DND-41 (cell line): ENCODE measurements at regions not wholly inside any gene's neighbourhood (a gene's known extent, or its start where the extent isn't known, plus 50 kb on each side); places are given as distances from the start of the nearest gene placed in this dataset.

Experiments
- ATAC-seq: fragments of 200-7000 bp; cut with Tn5 transposase; 3 replicates; pipeline ENCODE4 v1.9.1; 2021; ENCODE audit warnings: low read depth; ENCODE audit not compliant: insufficient read depth
- DNase-seq: peaks from one replicate; pipeline ENCODE4 v3.0.0-alpha.2; 2020
- H2AFZ ChIP-seq: 2 replicates; pipeline ENCODE4 v1.6.0; 2012; ENCODE audit warnings: low read depth, low read length
- H3K27ac ChIP-seq: 2 replicates; pipeline ENCODE4 v1.5.1; 2012; ENCODE audit warnings: low read length, inconsistent platforms
- H3K27me3 ChIP-seq: fragments of 200-600 bp; sonication (generic); 2 replicates; pipeline ENCODE4 v1.6.0; 2012; ENCODE audit warnings: low read length, mild to moderate bottlenecking, inconsistent platforms; ENCODE audit not compliant: insufficient read depth, poor library complexity
- H3K36me3 ChIP-seq: 2 replicates; pipeline ENCODE4 v1.5.1; 2012; ENCODE audit warnings: low read length, inconsistent platforms; ENCODE audit not compliant: insufficient read depth
- H3K4me1 ChIP-seq: 2 replicates; pipeline ENCODE4 v1.5.1; 2012; ENCODE audit warnings: mild to moderate bottlenecking, low read length; ENCODE audit not compliant: insufficient read depth
- H3K4me2 ChIP-seq: 2 replicates; pipeline ENCODE4 v1.6.0; 2012; ENCODE audit warnings: mild to moderate bottlenecking, moderate library complexity, low read length, inconsistent platforms; ENCODE audit not compliant: insufficient read depth
- H3K4me3 ChIP-seq, 2 experiments: fragments of 200-600 bp in 1 of 2; shearing (Covaris generic) in 1 of 2; 2 replicates each; pipeline ENCODE4 v1.5.1; 2012 to 2016; ENCODE audit warnings: inconsistent platforms in 2 of 2, low read length in 2 of 2, mild to moderate bottlenecking in 2 of 2, low read depth in 1 of 2, moderate library complexity in 1 of 2
- H3K79me2 ChIP-seq: 2 replicates; pipeline ENCODE4 v1.6.0; 2012; ENCODE audit warnings: low read length, inconsistent platforms; ENCODE audit not compliant: insufficient read depth
- H3K9ac ChIP-seq: 2 replicates; pipeline ENCODE4 v1.6.0; 2012; ENCODE audit warnings: low read depth, mild to moderate bottlenecking, inconsistent platforms, low read length, moderate library complexity
- H3K9me3 ChIP-seq: 2 replicates; pipeline ENCODE4 v1.5.1; 2012; ENCODE audit warnings: low read length, moderate library complexity, mild to moderate bottlenecking, inconsistent platforms; ENCODE audit not compliant: insufficient read depth, severe bottlenecking
- H4K20me1 ChIP-seq: 2 replicates; pipeline ENCODE4 v1.6.0; 2012; ENCODE audit warnings: low read length; ENCODE audit not compliant: insufficient read depth
- EZH2 ChIP-seq: IDR thresholded peaks from 3 replicates; pipeline ENCODE4 v1.6.1; 2012; ENCODE audit warnings: borderline replicate concordance, low read depth, mild to moderate bottlenecking, moderate library complexity, low read length, inconsistent platforms; ENCODE audit not compliant: severe bottlenecking
- TF ChIP-seq, protein P1 (sequence below): IDR thresholded peaks from 2 replicates; pipeline ENCODE4 v1.5.1; 2012; ENCODE audit warnings: borderline replicate concordance, low read length, moderate library complexity, mild to moderate bottlenecking; ENCODE audit not compliant: poor library complexity, severe bottlenecking; ENCODE audit errors: extremely low read depth

DNA sequence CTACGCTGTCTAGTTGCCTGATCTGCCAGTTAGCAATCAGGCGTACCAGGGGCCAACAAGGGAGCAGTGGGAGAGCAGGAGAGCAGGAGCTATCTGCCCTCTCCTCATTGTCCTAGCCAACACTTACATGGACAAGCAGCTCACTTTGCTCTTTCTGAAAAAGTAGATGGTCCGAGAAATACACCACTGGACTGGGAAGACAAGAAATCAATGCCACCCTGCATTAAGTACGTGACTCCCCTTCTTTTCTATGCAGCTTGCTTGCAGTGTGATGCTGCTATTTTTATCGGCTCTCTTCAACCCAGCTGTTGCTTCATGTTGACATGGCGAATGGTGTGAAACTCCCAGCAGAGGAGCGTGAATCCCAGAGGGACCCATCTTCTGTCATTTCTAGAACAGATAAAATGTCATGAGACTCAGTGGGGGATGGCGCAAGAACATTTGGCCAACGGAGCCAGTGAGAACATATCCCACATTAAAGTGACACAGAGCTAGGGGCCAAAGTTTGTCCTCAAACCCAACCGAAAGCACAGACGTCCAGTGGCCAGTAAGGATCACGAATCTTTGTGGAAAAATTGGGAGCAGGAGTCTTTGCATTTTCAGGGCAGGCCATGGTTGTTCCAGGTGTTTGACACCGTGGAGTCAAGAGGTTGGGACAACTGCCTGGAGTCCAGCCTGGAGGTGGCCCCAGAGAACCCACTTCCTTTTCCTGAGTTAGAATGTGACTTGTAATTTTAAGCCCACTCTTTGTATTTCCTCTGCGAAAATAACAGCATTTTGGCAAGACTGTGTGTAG is 53.7 kb upstream of the MEF2A start:
- Histone ChIP-seq H3K79me2 (no peaks in the 10 kb centered on the region), H3K4me3 (no peak overlapping the region), H3K9me3 (peaks cover 7% of the 10 kb centered on the region), H4K20me1 (no peaks in the 10 kb centered on the region), H3K36me3 (no peaks in the 10 kb centered on the region), H3K27ac (peak overlapping the region; percentile 86), H3K4me1 (peaks cover 71% of the 10 kb centered on the region), H2AFZ (peak overlapping the region; percentile 43), H3K4me2 (peak overlapping the region; percentile 33), H3K9ac (peak overlapping the region; percentile 48), H3K27me3 (no peaks in the 10 kb centered on the region)
- DNase-seq (peak; percentile 51), ATAC-seq (peak; percentile 71)
- TF ChIP-seq, protein P1, sequence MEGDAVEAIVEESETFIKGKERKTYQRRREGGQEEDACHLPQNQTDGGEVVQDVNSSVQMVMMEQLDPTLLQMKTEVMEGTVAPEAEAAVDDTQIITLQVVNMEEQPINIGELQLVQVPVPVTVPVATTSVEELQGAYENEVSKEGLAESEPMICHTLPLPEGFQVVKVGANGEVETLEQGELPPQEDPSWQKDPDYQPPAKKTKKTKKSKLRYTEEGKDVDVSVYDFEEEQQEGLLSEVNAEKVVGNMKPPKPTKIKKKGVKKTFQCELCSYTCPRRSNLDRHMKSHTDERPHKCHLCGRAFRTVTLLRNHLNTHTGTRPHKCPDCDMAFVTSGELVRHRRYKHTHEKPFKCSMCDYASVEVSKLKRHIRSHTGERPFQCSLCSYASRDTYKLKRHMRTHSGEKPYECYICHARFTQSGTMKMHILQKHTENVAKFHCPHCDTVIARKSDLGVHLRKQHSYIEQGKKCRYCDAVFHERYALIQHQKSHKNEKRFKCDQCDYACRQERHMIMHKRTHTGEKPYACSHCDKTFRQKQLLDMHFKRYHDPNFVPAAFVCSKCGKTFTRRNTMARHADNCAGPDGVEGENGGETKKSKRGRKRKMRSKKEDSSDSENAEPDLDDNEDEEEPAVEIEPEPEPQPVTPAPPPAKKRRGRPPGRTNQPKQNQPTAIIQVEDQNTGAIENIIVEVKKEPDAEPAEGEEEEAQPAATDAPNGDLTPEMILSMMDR = no peak
- no peak for TF ChIP-seq EZH2

DNA sequence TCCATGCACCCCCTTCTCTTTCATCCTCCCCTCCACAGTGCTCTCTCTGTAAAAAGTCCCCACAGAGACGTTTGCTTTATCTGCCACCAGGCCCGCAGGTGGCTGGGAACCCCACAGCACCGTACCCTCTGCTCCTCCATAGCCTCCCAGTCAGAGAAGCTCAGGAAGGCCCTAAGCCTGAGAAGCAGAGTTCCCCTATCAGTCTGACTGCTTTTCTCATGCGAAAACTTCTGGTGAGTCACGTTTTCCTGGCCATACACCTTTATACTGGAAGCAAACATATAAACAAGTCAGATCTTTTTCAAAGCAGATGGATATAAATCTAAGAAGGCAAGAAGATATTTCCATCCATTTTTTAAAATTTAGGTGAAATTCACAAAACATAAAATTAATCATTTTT is 51.5 kb upstream of the MEF2A start:
- Histone ChIP-seq H3K27ac (peak overlapping the region; percentile 86; the same call in 1 of the 2 replicates), H2AFZ (0 out of 2 replicates have a peak overlapping the region, but pooled peaks have one; percentile 11)
- no peak for ATAC-seq

More for the DNA sequence above, 51.5 kb upstream of the MEF2A start:
- Histone ChIP-seq H3K4me3 (no peak overlapping the region), H3K79me2 (no peaks in the 10 kb centered on the region), H3K9ac (no peak overlapping the region), H3K27me3 (no peaks in the 10 kb centered on the region), H3K4me2 (no peak overlapping the region), H3K4me1 (peaks cover 51% of the 10 kb centered on the region), H3K9me3 (peaks cover 7% of the 10 kb centered on the region), H4K20me1 (no peaks in the 10 kb centered on the region), H3K36me3 (no peaks in the 10 kb centered on the region)
- no peak for TF ChIP-seq EZH2
- TF ChIP-seq, protein P1 = no peak
- no peak for DNase-seq
